Cardiac muscle cell (in vitro differentiated cells and primary cell): ENCODE measurements at regions not wholly inside any gene's neighbourhood (a gene's known extent, or its start where the extent isn't known, plus 50 kb on each side); places are given as distances from the start of the nearest gene placed in this dataset.
"Not testable (repeated sequence)": the region's sequence is repeated elsewhere in the genome, so short reads cannot be mapped to it uniquely, and the experiment has no call there.

Experiments used
- DNase-seq, 2 donors: peaks; one replicate each; pipeline versions ENCODE4 v3.0.0 to v3.0.0-alpha.2; 2010 to 2017; ENCODE audit warnings: low read depth in 1 of 2, low spot score in 1 of 2
- H3K27ac ChIP-seq: fragments of 200-600 bp; sonication (generic); 2 replicates; pipeline ENCODE4 v1.5.1; 2016
- H3K27me3 ChIP-seq: fragments of 200-600 bp; sonication (generic); 2 replicates; pipeline ENCODE4 v1.6.0; 2016; ENCODE audit warnings: control low read depth
- H3K36me3 ChIP-seq: fragments of 200-600 bp; sonication (generic); 2 replicates; pipeline ENCODE4 v1.5.1; 2016; ENCODE audit warnings: control low read depth
- H3K4me1 ChIP-seq: fragments of 200-600 bp; sonication (generic); 2 replicates; pipeline ENCODE4 v1.8.1; 2017; ENCODE audit warnings: low read depth, mild to moderate bottlenecking, mixed run types
- H3K4me3 ChIP-seq: fragments of 200-600 bp; sonication (generic); 2 replicates; pipeline ENCODE4 v1.5.1; 2016; ENCODE audit warnings: mild to moderate bottlenecking
- H3K9me3 ChIP-seq: fragments of 200-600 bp; sonication (generic); 2 replicates; pipeline ENCODE4 v1.5.1; 2017; ENCODE audit warnings: low read depth, mild to moderate bottlenecking, control low read depth
- TF ChIP-seq, protein P1 (sequence below): IDR thresholded peaks from 2 replicates; pipeline ENCODE4 v1.5.1; 2012; ENCODE audit warnings: low read depth, mild to moderate bottlenecking, low read length

DNA sequence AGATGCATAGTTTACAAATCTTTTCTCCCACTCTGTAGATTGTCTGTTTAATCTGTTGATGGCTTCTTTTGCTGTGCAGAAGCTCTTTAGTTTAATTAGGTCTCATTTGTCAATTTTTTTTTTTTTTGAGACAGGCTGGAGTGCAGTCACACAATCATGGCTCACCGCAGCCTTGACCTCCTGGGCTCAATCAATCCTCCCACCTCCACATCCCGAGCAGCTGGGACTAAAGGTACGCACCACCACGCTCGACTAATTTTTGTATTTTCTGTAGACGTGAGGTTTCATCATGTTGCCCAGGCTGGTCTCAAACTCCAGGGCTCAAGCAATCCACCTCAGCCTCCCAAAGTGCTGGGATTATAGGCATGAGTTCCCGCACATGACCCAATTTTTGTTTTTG, 1655.8 kb downstream of the REEP3 start:
- TF ChIP-seq, protein P1, sequence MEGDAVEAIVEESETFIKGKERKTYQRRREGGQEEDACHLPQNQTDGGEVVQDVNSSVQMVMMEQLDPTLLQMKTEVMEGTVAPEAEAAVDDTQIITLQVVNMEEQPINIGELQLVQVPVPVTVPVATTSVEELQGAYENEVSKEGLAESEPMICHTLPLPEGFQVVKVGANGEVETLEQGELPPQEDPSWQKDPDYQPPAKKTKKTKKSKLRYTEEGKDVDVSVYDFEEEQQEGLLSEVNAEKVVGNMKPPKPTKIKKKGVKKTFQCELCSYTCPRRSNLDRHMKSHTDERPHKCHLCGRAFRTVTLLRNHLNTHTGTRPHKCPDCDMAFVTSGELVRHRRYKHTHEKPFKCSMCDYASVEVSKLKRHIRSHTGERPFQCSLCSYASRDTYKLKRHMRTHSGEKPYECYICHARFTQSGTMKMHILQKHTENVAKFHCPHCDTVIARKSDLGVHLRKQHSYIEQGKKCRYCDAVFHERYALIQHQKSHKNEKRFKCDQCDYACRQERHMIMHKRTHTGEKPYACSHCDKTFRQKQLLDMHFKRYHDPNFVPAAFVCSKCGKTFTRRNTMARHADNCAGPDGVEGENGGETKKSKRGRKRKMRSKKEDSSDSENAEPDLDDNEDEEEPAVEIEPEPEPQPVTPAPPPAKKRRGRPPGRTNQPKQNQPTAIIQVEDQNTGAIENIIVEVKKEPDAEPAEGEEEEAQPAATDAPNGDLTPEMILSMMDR = no peak
- DNase-seq = no peak
- H3K9me3 ChIP-seq = no peaks in the 10 kb centered on the region

DNA sequence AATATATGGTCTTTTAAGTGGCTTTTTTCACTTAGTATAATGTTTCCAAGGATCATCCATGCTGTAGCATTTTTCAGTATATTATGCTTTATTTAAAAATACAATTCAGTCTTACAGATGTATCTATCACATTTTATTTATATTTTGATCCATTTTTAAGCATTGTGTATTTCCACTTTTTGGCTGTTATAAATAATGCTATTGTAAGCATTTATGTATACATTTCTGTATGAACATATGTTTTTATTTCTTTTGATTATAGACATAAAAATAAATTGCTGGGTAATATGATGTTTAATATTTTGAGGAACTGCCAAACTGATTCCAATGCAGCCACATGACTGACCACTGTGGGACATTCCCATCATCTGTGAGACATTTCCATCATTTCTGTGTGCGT, 1662.0 kb downstream of the REEP3 start:
- no peak for DNase-seq
- H3K27me3 ChIP-seq = no peaks in the 10 kb centered on the region
- H3K4me1 ChIP-seq = no peaks in the 10 kb centered on the region
- no peak overlapping the region for H3K27ac ChIP-seq
- TF ChIP-seq, protein P1 = no peak
- H3K4me3 ChIP-seq = no peak overlapping the region
- H3K36me3 ChIP-seq = no peaks in the 10 kb centered on the region
- H3K9me3 ChIP-seq = no peaks in the 10 kb centered on the region

More for the DNA sequence above, 1655.8 kb downstream of the REEP3 start:
- Histone ChIP-seq H3K27ac (no peak overlapping the region), H3K4me3 (no peak overlapping the region), H3K4me1 (no peaks in the 10 kb centered on the region), H3K27me3 (no peaks in the 10 kb centered on the region), H3K36me3 (no peaks in the 10 kb centered on the region)

DNA sequence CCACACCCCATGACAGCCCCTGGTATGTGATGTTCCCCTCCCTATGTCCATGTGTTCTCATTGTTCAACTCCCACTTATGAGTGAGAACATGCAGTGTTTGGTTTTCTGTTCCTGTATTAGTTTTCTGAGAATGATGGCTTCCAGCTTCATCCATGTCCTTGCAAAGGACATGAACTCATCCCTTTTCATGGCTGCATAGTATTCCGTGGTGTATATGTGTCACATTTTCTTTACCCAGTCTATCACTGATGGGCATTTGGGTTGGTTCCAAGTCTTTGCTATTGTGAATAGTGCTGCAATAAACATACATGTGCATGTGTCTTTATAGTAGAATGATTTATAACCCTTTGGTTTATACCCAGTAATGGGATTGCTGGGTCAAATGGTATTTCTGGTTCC, 1665.5 kb downstream of the REEP3 start:
- not testable (repeated sequence) for H3K27ac ChIP-seq, H3K27me3 ChIP-seq, H3K9me3 ChIP-seq, DNase-seq, H3K36me3 ChIP-seq, H3K4me3 ChIP-seq, H3K4me1 ChIP-seq

DNA sequence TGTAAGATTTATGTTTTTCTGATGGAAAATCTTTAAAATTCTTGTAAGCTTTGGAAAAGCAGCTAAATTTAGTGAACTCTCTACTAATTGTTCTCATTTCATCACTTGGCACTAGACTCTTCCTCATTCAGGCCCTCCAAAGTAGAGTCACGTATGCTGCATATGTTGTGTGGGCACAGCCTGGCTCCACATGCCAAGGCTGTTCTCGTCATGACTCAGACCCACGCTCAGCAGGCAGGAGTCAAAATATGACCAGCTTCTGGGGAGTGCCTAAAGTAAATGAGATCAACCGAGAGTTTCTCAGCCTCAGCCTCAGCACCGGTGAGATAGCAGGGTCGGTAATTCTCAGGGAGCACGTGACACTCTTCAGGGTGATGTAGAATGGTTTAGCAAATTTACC, 1672.9 kb downstream of the REEP3 start:
- H3K36me3 ChIP-seq = no peaks in the 10 kb centered on the region
- H3K9me3 ChIP-seq = no peaks in the 10 kb centered on the region
- no peaks in the 10 kb centered on the region for H3K27me3 ChIP-seq
- peak in 1 of 2 donors; percentile 9 for DNase-seq
- H3K4me3 ChIP-seq = no peak overlapping the region
- H3K27ac ChIP-seq = no peak overlapping the region
- H3K4me1 ChIP-seq = no peaks in the 10 kb centered on the region
- TF ChIP-seq, protein P1 = no peak

DNA sequence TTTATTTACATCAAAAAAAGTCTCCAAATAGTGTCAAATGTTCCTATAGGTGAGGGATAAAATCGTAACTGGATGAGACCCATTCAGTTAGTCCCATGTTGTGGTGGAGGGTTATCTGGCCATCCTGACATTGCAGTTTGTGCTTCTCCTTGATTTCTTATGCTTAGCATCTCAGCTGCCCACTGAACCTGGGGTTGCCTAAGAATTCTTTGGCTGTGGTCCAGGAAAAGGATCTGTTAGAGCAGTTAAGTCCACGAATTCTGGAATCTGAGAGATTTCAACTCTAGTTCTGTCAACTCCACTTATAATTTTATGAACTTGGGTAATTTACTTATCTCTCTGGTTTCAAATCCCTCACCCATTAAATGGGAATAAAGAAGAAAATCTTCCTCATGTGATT, 1673.4 kb downstream of the REEP3 start:
- no peaks in the 10 kb centered on the region for H3K4me1 ChIP-seq
- TF ChIP-seq, protein P1 = no peak
- peak in 1 of 2 donors; percentile 24 for DNase-seq
- no peaks in the 10 kb centered on the region for H3K27me3 ChIP-seq
- H3K9me3 ChIP-seq = no peaks in the 10 kb centered on the region
- H3K4me3 ChIP-seq = no peak overlapping the region
- H3K36me3 ChIP-seq = no peaks in the 10 kb centered on the region
- no peak overlapping the region for H3K27ac ChIP-seq

DNA sequence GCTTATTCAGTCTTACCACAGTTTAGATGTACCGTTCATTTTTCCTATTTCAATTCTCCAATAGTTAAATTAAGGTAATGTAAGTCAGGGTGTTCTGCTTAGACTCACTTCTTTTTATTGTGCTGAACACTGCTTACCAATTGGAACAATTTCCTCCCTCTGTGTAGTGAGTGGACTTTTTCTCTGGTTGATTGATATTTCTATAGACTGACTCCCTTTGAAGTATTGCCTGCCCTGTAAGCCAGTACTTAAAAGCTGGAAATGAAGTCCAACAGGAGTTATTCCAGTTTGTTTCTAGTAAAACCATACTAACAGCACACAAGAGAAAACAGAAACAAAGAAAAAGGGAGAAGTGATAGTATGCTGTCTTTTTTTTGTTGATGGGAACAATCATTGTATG, 1674.9 kb downstream of the REEP3 start:
- no peak overlapping the region for H3K4me3 ChIP-seq
- H3K4me1 ChIP-seq = no peaks in the 10 kb centered on the region
- H3K36me3 ChIP-seq = no peaks in the 10 kb centered on the region

More for the DNA sequence above, 1674.9 kb downstream of the REEP3 start:
- no peak for DNase-seq
- no peaks in the 10 kb centered on the region for H3K27me3 ChIP-seq
- H3K27ac ChIP-seq = no peak overlapping the region
- H3K9me3 ChIP-seq = no peaks in the 10 kb centered on the region
- TF ChIP-seq, protein P1 = no peak
